Brain microvascular endothelial cell (primary cell): ENCODE measurements at regions not wholly inside any gene's neighbourhood (a gene's known extent, or its start where the extent isn't known, plus 50 kb on each side); places are given as distances from the start of the nearest gene placed in this dataset.

ENCODE experiments used
- DNase-seq: peaks from one replicate; pipeline ENCODE4 v3.0.0-alpha.2; 2020
- H3K27ac ChIP-seq: fragments of 250-450 bp; sonication (Bioruptor Pico); 2 replicates; pipeline ENCODE4 v1.5.1; 2020; ENCODE audit warnings: mild to moderate bottlenecking, moderate library complexity
- H3K27me3 ChIP-seq: fragments of 250-450 bp; sonication (Bioruptor Pico); replicated peaks from 2 replicates; pipeline ENCODE4 v1.5.1; 2020; ENCODE audit warnings: mild to moderate bottlenecking
- H3K36me3 ChIP-seq: fragments of 250-450 bp; sonication (Bioruptor Pico); replicated peaks from 2 replicates; pipeline ENCODE4 v1.5.1; 2020; ENCODE audit warnings: mild to moderate bottlenecking
- H3K4me3 ChIP-seq: 2 replicates; pipeline ENCODE4 v1.5.1; 2011; ENCODE audit warnings: low read depth, mild to moderate bottlenecking, control low read depth, low read length, moderate library complexity
- CTCF ChIP-seq: IDR thresholded peaks from 2 replicates; pipeline ENCODE4 v1.5.1; 2011; ENCODE audit warnings: low read depth, mild to moderate bottlenecking, moderate library complexity, low read length, control low read depth, inconsistent platforms; ENCODE audit errors: missing control alignments
- in situ Hi-C: cut with HindIII; loops from 2 replicates; pipeline ENCODE4 v1.10.0; 2017; ENCODE audit warnings: low sequenced_read_pairs, low pct_ligation_motif_present

GRCh38 chr3:150172356-150172755, 201.7 kb upstream of the PFN2 start:
- no peak for TF ChIP-seq CTCF
- in situ Hi-C loops = no loop called here
- no peaks in the 10 kb centered on the region for H3K27me3 ChIP-seq
- H3K27ac ChIP-seq = no peak overlapping the region
- DNase-seq = no peak
- H3K36me3 ChIP-seq = no peaks in the 10 kb centered on the region
- H3K4me3 ChIP-seq = no peak overlapping the region

- in situ Hi-C loops = no loop called here
- Histone ChIP-seq H3K27ac (no peak overlapping the region), H3K27me3 (no peaks in the 10 kb centered on the region), H3K36me3 (no peaks in the 10 kb centered on the region), H3K4me3 (no peak overlapping the region)
- no peak for DNase-seq
- TF ChIP-seq CTCF = no peak
Measured at GRCh38 chr3:150170852-150171520, 200.3 kb upstream of the PFN2 start.

GRCh38 chr3:150169330-150169940, 198.7 kb upstream of the PFN2 start:
- DNase-seq = no peak
- Histone ChIP-seq H3K27me3 (no peaks in the 10 kb centered on the region), H3K36me3 (no peaks in the 10 kb centered on the region), H3K27ac (no peak overlapping the region), H3K4me3 (no peak overlapping the region)
- TF ChIP-seq CTCF = no peak
- in situ Hi-C loops = no loop called here

- no peak for TF ChIP-seq CTCF
Measured at GRCh38 chr3:150168698-150169097, 198.0 kb upstream of the PFN2 start.

GRCh38 chr3:150165396-150166094, 194.8 kb upstream of the PFN2 start:
- no peak for DNase-seq
- no peak overlapping the region for H3K4me3 ChIP-seq
- H3K27ac ChIP-seq = no peak overlapping the region
- in situ Hi-C loops = no loop called here
- no peaks in the 10 kb centered on the region for H3K36me3 ChIP-seq
- no peaks in the 10 kb centered on the region for H3K27me3 ChIP-seq
- no peak for TF ChIP-seq CTCF

More at GRCh38 chr3:150168698-150169097, 198.0 kb upstream of the PFN2 start:
- H3K4me3 ChIP-seq = no peak overlapping the region
- in situ Hi-C loops = no loop called here
- no peak overlapping the region for H3K27ac ChIP-seq
- DNase-seq = no peak
- no peaks in the 10 kb centered on the region for H3K27me3 ChIP-seq
- H3K36me3 ChIP-seq = no peaks in the 10 kb centered on the region
